Activated CD4-positive, alpha-beta T cell treated with anti-CD3 and anti-CD28 coated beads, Interleukin-2, amount 10 ng/mL, durations not matched to agents 24 days and 14 days (primary cell): ENCODE measurements at regions not wholly inside any gene's neighbourhood (a gene's known extent, or its start where the extent isn't known, plus 50 kb on each side); places are given as distances from the start of the nearest gene placed in this dataset.
A peak's percentile ranks its signal among the peaks of the same experiment; 100 is the strongest.
"Not testable (repeated sequence)": the region's sequence is repeated elsewhere in the genome, so short reads cannot be mapped to it uniquely, and the experiment has no call there.

Experiments used
- DNase-seq: peaks from one replicate; pipeline ENCODE4 v3.0.0; 2022
- H3K27ac Mint-ChIP-seq: one replicate; pipeline ENCODE4 v1.8.0; 2022; ENCODE audit warnings: mild to moderate bottlenecking, mixed read lengths
- H3K27me3 Mint-ChIP-seq: one replicate; pipeline ENCODE4 v1.8.0; 2022; ENCODE audit warnings: mixed read lengths
- H3K36me3 Mint-ChIP-seq: one replicate; pipeline ENCODE4 v1.8.0; 2022; ENCODE audit warnings: low read depth, mild to moderate bottlenecking, mixed read lengths
- H3K4me1 Mint-ChIP-seq: one replicate; pipeline ENCODE4 v1.8.0; 2021; ENCODE audit warnings: mixed read lengths
- H3K4me3 Mint-ChIP-seq: one replicate; pipeline ENCODE4 v1.8.0; 2022; ENCODE audit warnings: mild to moderate bottlenecking, moderate library complexity, mixed read lengths
- H3K9me3 Mint-ChIP-seq: one replicate; pipeline ENCODE4 v1.8.0; 2021; ENCODE audit warnings: mixed read lengths
- intact Hi-C: fragments of 100-400 bp; cut with micrococcal nuclease; formaldehyde crosslinking; loops from one replicate; pipeline ENCODE4 v1.15.1; 2023

DNA sequence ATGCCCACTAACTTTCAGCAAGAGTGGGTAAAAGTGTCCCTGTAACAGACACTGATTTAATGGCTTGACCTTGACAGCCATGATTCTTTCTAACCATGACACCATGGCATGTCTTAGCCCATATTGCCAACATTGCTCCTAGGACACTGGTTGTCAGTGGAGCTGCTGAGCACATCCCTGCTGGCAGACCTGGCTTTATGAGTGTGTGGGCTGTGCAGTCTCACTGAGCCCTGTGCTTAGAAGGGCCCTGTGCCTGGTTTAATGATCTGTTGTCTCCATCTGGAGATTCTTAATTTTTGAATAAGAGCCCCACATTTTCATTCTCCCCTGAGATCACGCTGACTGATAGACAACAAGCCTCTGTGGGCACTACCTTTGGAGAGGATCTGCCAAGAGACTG is 243.1 kb upstream of the KIAA1217 start:
- Mint-ChIP-seq H3K4me1 (no peaks in the 10 kb centered on the region), H3K36me3 (no peaks in the 10 kb centered on the region), H3K9me3 (no peaks in the 10 kb centered on the region), H3K4me3 (no peak overlapping the region), H3K27me3 (no peaks in the 10 kb centered on the region), H3K27ac (no peak overlapping the region)
- no peak for DNase-seq
- intact Hi-C loops: no loop called here

DNA sequence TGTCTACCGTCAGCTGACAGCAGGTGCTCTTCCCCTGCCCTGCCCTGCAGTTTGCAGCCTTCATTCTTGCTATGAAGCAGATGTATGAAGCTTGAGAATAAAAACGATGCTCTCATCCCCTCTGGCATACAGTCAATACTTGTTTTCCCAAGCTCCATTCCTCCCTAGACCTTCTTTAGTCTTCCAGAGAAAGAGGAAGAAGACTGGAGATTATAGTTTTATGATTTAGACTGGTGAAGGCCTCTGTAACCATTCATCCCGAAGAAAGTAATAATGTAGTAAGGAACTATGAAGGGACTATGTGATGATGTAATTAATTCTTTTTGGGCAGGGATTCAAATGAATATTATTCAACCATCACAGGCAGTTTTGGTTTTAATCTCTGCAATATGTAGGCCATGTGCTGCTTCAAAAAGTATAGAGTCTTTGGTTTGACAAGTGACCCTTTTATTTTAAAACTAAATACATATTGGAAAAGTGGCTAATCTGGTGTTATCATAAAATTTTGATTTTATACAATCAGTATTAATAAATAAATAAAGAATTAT is 242.4 kb upstream of the KIAA1217 start:
- intact Hi-C loops: no loop called here
- Mint-ChIP-seq H3K27ac (no peak overlapping the region), H3K4me1 (no peaks in the 10 kb centered on the region), H3K36me3 (no peaks in the 10 kb centered on the region), H3K4me3 (no peak overlapping the region), H3K9me3 (no peaks in the 10 kb centered on the region), H3K27me3 (no peaks in the 10 kb centered on the region)
- DNase-seq: no peak

- H3K9me3 Mint-ChIP-seq: no peaks in the 10 kb centered on the region
- H3K4me1 Mint-ChIP-seq: no peaks in the 10 kb centered on the region
- no peak overlapping the region for H3K27ac Mint-ChIP-seq
- no peak overlapping the region for H3K4me3 Mint-ChIP-seq
- DNase-seq: no peak
- H3K27me3 Mint-ChIP-seq: no peaks in the 10 kb centered on the region
- no peaks in the 10 kb centered on the region for H3K36me3 Mint-ChIP-seq
- intact Hi-C loops: no loop called here
Measured at GRCh38 chr10:23968301-23968700, 240.6 kb upstream of the KIAA1217 start.

- no peaks in the 10 kb centered on the region for H3K4me1 Mint-ChIP-seq
- no peaks in the 10 kb centered on the region for H3K9me3 Mint-ChIP-seq
- no peak overlapping the region for H3K27ac Mint-ChIP-seq
- no peaks in the 10 kb centered on the region for H3K36me3 Mint-ChIP-seq
- no peak for DNase-seq
- H3K4me3 Mint-ChIP-seq: no peak overlapping the region
- intact Hi-C loops: no loop called here
- no peaks in the 10 kb centered on the region for H3K27me3 Mint-ChIP-seq
Measured at GRCh38 chr10:23974746-23975272, 234.1 kb upstream of the KIAA1217 start.

- H3K9me3 Mint-ChIP-seq: no peaks in the 10 kb centered on the region
- no peaks in the 10 kb centered on the region for H3K36me3 Mint-ChIP-seq
- no peaks in the 10 kb centered on the region for H3K4me1 Mint-ChIP-seq
- no peak overlapping the region for H3K27ac Mint-ChIP-seq
- DNase-seq: no peak
- no peak overlapping the region for H3K4me3 Mint-ChIP-seq
- no peaks in the 10 kb centered on the region for H3K27me3 Mint-ChIP-seq
- intact Hi-C loops: no loop called here
Measured at GRCh38 chr10:23975431-23975830, 233.5 kb upstream of the KIAA1217 start.

DNA sequence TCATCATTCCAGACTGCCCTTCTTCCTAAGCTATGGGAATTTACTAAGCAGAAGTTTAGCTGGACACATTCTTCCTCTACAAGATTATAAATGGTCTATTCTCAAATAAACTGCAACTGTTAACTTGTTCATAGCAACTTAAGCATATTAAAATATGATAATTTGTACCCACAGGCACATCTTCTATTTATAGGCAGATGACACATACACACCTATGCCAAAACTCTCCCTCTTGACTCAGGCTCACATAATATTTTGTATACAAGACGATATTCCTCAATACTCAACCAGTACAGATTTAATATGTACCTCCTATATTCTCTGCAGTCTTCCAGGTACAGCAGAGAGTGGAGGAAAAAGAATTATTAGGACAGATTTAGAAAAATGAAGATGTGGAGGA is 232.7 kb upstream of the KIAA1217 start:
- no peak overlapping the region for H3K4me3 Mint-ChIP-seq
- no peak for DNase-seq
- H3K27me3 Mint-ChIP-seq: no peaks in the 10 kb centered on the region
- intact Hi-C loops: no loop called here
- no peak overlapping the region for H3K27ac Mint-ChIP-seq
- H3K4me1 Mint-ChIP-seq: no peaks in the 10 kb centered on the region
- no peaks in the 10 kb centered on the region for H3K9me3 Mint-ChIP-seq
- no peaks in the 10 kb centered on the region for H3K36me3 Mint-ChIP-seq

DNA sequence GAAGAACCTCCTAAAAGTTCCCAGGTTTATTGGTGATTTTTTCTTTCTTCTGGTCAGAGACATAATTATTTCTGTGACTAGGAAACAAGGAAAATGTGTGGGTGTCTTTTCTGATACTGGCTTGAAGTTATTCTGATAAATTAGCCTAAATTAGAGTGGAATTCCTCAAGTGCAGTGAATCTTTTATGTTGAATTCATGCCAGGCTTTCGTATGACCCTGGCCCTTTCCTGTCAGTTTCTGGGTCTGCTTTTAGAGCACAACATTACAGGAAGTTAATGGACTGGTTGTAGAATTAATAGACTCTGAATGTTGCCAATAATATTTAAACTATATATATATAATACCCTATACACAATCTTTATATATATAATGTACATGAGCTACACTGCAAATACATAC is 230.6 kb upstream of the KIAA1217 start:
- no peak overlapping the region for H3K4me3 Mint-ChIP-seq
- intact Hi-C loops: no loop called here
- H3K27me3 Mint-ChIP-seq: no peaks in the 10 kb centered on the region
- H3K27ac Mint-ChIP-seq: no peak overlapping the region
- DNase-seq: no peak
- H3K36me3 Mint-ChIP-seq: no peaks in the 10 kb centered on the region
- no peaks in the 10 kb centered on the region for H3K4me1 Mint-ChIP-seq
- H3K9me3 Mint-ChIP-seq: no peaks in the 10 kb centered on the region

DNA sequence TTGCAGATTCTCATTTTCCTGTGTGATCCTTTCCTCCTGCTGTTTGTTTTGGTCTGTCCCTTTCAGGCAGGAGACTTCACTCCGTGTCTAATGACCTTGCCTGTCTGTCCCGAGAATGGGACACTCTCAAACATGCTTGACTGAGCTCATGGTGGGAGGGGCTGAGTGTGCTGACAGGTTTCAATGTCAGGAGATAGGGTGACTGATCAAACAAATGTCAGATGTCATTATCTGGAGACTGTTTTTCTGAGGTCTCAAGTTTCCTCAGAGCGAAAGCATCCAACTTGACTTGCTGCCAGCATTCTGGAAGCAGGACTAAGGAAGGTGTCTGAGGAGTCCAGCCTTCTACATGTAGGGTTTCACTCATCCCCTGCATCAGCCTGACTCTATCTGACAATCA is 228.8 kb upstream of the KIAA1217 start:
- no peak for DNase-seq
- intact Hi-C loops: no loop called here
- H3K27me3 Mint-ChIP-seq: no peaks in the 10 kb centered on the region
- H3K4me1 Mint-ChIP-seq: no peaks in the 10 kb centered on the region
- no peak overlapping the region for H3K4me3 Mint-ChIP-seq
- H3K27ac Mint-ChIP-seq: no peak overlapping the region
- no peaks in the 10 kb centered on the region for H3K36me3 Mint-ChIP-seq
- no peaks in the 10 kb centered on the region for H3K9me3 Mint-ChIP-seq

DNA sequence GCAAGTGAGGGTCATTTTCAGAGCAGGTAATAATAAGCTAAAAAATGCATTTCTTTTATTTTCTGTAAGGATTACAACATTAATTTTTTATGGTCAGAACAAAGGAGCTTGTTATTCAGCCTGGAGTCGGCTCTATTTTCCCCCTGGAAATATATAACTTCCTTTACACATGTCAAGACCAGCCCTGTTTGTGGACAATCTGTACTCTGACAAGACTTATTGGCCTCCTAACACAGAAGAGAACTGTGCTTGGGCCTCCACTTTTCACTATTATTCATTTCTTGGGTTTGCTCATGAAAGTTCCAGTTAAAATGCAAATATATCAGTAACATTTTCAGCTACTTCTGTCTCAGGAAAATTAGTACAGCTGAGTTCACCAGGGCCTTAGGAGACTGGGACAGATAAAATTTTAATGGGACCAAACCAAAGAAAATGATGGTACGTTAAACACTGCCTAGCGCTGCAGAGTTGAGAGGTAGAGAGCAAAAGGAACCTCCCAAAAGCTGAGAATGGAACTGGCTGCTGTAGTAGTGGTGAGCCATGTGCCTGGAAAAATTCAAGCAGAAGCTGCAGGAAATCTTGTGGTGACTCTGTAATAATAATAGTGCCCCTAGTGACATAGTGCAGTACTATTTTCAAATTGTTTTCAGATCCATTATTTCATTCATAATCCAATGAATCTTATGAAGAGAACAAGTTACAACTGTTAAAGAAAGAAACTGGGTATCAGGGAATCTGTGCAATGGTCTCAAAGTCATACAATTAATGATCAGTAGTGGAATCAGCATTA is 227.2 kb upstream of the KIAA1217 start:
- no peak overlapping the region for H3K27ac Mint-ChIP-seq
- no peaks in the 10 kb centered on the region for H3K27me3 Mint-ChIP-seq
- intact Hi-C loops: no loop called here
- H3K4me3 Mint-ChIP-seq: no peak overlapping the region
- DNase-seq: no peak
- no peaks in the 10 kb centered on the region for H3K36me3 Mint-ChIP-seq
- no peaks in the 10 kb centered on the region for H3K4me1 Mint-ChIP-seq
- H3K9me3 Mint-ChIP-seq: no peaks in the 10 kb centered on the region

GRCh38 chr10:23984405-23984804 is 224.5 kb upstream of the KIAA1217 start:
- H3K27me3 Mint-ChIP-seq, H3K4me1 Mint-ChIP-seq, H3K9me3 Mint-ChIP-seq, H3K36me3 Mint-ChIP-seq, H3K27ac Mint-ChIP-seq, DNase-seq, H3K4me3 Mint-ChIP-seq, intact Hi-C loops: not testable (repeated sequence)

DNA sequence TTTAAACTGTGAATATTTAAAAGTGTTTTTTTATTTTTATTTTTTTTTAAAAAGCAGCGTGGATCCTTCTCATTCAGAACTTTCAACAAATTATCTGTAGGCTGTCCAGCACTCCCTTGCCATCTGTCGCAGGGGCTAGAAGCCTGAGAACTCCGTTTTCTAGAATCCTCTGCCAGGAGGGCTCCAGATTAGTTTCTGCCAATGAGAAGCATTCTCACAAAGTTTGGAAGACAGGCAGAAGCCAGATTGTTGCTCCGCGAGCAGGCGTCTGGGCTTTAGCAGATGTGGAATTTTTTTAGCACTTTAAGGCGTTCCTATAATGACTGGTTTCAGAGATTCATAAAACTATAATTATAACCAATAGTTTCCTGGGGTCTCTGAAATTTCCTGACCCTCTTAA is 220.9 kb upstream of the KIAA1217 start:
- Mint-ChIP-seq H3K9me3 (no peaks in the 10 kb centered on the region), H3K27me3 (no peaks in the 10 kb centered on the region), H3K27ac (no peak overlapping the region), H3K4me3 (no peak overlapping the region), H3K36me3 (no peaks in the 10 kb centered on the region), H3K4me1 (no peaks in the 10 kb centered on the region)
- no peak for DNase-seq
- intact Hi-C loops: no loop called here

GRCh38 chr10:23994459-23995046 is 214.4 kb upstream of the KIAA1217 start:
- Mint-ChIP-seq H3K36me3 (no peaks in the 10 kb centered on the region), H3K4me3 (no peak overlapping the region), H3K27me3 (no peaks in the 10 kb centered on the region), H3K4me1 (no peaks in the 10 kb centered on the region), H3K9me3 (no peaks in the 10 kb centered on the region), H3K27ac (no peak overlapping the region)
- intact Hi-C loops: loop anchor here (1.0 to 5.0 kb wide), 5 partner anchors 202 to 563 kb away; no protein-coding TSS in a partner anchor
- peak; percentile 78 for DNase-seq

GRCh38 chr10:23999445-23999844 is 209.5 kb upstream of the KIAA1217 start:
- no peaks in the 10 kb centered on the region for H3K27me3 Mint-ChIP-seq
- no peak overlapping the region for H3K27ac Mint-ChIP-seq
- H3K9me3 Mint-ChIP-seq: no peaks in the 10 kb centered on the region
- H3K4me3 Mint-ChIP-seq: no peak overlapping the region
- no peaks in the 10 kb centered on the region for H3K36me3 Mint-ChIP-seq
- intact Hi-C loops: no loop called here
- DNase-seq: no peak
- no peaks in the 10 kb centered on the region for H3K4me1 Mint-ChIP-seq

- no peak for DNase-seq
- Mint-ChIP-seq H3K4me3 (no peak overlapping the region), H3K27ac (no peak overlapping the region), H3K27me3 (no peaks in the 10 kb centered on the region), H3K9me3 (no peaks in the 10 kb centered on the region), H3K36me3 (no peaks in the 10 kb centered on the region), H3K4me1 (no peaks in the 10 kb centered on the region)
- intact Hi-C loops: no loop called here
Measured at GRCh38 chr10:24000271-24000813, 208.6 kb upstream of the KIAA1217 start.
